Keratinocyte (primary cell): ENCODE measurements at regions not wholly inside any gene's neighbourhood (a gene's known extent, or its start where the extent isn't known, plus 50 kb on each side); places are given as distances from the start of the nearest gene placed in this dataset.

Experiments used
- DNase-seq: peaks from one replicate; pipeline ENCODE4 v3.0.0-alpha.2; 2011; ENCODE audit warnings: low read depth, missing footprints, low spot score
- FAIRE-seq: peaks from 2 replicates; lab custom pipeline; 2011; peaks lifted over from hg19 to GRCh38; lab: Jason Lieb, UNC
- H2AFZ ChIP-seq: 2 replicates; pipeline ENCODE4 v1.6.0; 2012; ENCODE audit warnings: low read length, control low read depth, inconsistent platforms; ENCODE audit not compliant: control insufficient read depth
- H3K27ac ChIP-seq: 2 replicates; pipeline ENCODE4 v1.5.1; 2011; ENCODE audit warnings: low read length; ENCODE audit not compliant: control insufficient read depth, insufficient read depth
- H3K27me3 ChIP-seq: 3 replicates; pipeline ENCODE4 v1.6.0; 2011; ENCODE audit warnings: low read length; ENCODE audit not compliant: control insufficient read depth, insufficient read depth; ENCODE audit errors: extremely low read depth
- H3K36me3 ChIP-seq, 2 experiments: 2 replicates in 1 of 2; 3 replicates in 1 of 2; pipeline ENCODE4 v1.5.1; 2011; ENCODE audit warnings: low read length in 2 of 2, mild to moderate bottlenecking in 1 of 2; ENCODE audit not compliant: control insufficient read depth in 2 of 2, insufficient read depth in 2 of 2; ENCODE audit errors: extremely low read depth in 1 of 2
- H3K4me1 ChIP-seq: 3 replicates; pipeline ENCODE4 v1.5.1; 2011; ENCODE audit warnings: low read length; ENCODE audit not compliant: control insufficient read depth, insufficient read depth; ENCODE audit errors: extremely low read depth
- H3K4me2 ChIP-seq: 3 replicates; pipeline ENCODE4 v1.6.0; 2011; ENCODE audit warnings: low read depth, low read length; ENCODE audit not compliant: control insufficient read depth, insufficient read depth; ENCODE audit errors: extremely low read depth
- H3K4me3 ChIP-seq, 3 experiments: fragments of 200-600 bp in 1 of 3; sonication (generic) in 1 of 3; 2 replicates in 2 of 3; 3 replicates in 1 of 3; pipeline ENCODE4 v1.5.1; 2011 to 2016; ENCODE audit warnings: low read length in 3 of 3, mild to moderate bottlenecking in 3 of 3, control low read depth in 2 of 3, inconsistent platforms in 1 of 3, low read depth in 1 of 3, mixed read lengths in 1 of 3, mixed run types in 1 of 3, moderate library complexity in 1 of 3; ENCODE audit not compliant: control insufficient read depth in 2 of 3, insufficient read depth in 2 of 3; ENCODE audit errors: extremely low read depth in 1 of 3
- H3K79me2 ChIP-seq: 2 replicates; pipeline ENCODE4 v1.6.0; 2012; ENCODE audit warnings: low read length; ENCODE audit not compliant: control insufficient read depth, insufficient read depth
- H3K9ac ChIP-seq: 3 replicates; pipeline ENCODE4 v1.6.0; 2011; ENCODE audit warnings: low read length; ENCODE audit not compliant: control insufficient read depth, insufficient read depth; ENCODE audit errors: extremely low read depth
- H3K9me1 ChIP-seq: 3 replicates; pipeline ENCODE4 v1.6.0; 2011; ENCODE audit warnings: low read length; ENCODE audit not compliant: control insufficient read depth, insufficient read depth; ENCODE audit errors: extremely low read depth
- H3K9me3 ChIP-seq: 2 replicates; pipeline ENCODE4 v1.5.1; 2012; ENCODE audit warnings: low read depth, low read length; ENCODE audit not compliant: control insufficient read depth
- H4K20me1 ChIP-seq: 3 replicates; pipeline ENCODE4 v1.6.0; 2011; ENCODE audit warnings: low read length; ENCODE audit not compliant: control insufficient read depth, insufficient read depth; ENCODE audit errors: extremely low read depth
- CTCF ChIP-seq, 3 experiments: IDR thresholded peaks in 1 of 3; conservative IDR thresholded peaks in 1 of 3; optimal IDR thresholded peaks in 1 of 3; 2 replicates in 2 of 3; 3 replicates in 1 of 3; pipeline versions ENCODE3 to v1.5.1; 2011; ENCODE audit warnings: low read length in 3 of 3, mild to moderate bottlenecking in 3 of 3, moderate library complexity in 2 of 3, control low read depth in 1 of 3, inconsistent platforms in 1 of 3; ENCODE audit not compliant: insufficient read depth in 2 of 3; ENCODE audit errors: extremely low read depth in 1 of 3
- EZH2 ChIP-seq: IDR thresholded peaks from one replicate; pipeline ENCODE4 v1.6.1; 2012; ENCODE audit warnings: inconsistent platforms, mild to moderate bottlenecking, low read length, moderate library complexity
- dilution Hi-C: fragments of 300-500 bp; cut with MboI; formaldehyde crosslinking; loops from one replicate; pipeline ENCODE4 v1.7.0; 2020; ENCODE audit warnings: low sequenced_read_pairs; ENCODE audit not compliant: extremely low pct_ligation_motif_present

- TF ChIP-seq EZH2 (no peak), CTCF (optimal IDR thresholded peaks at IDR 0.05 in 1 of 3, IDR thresholded peaks at IDR 0.05 in 1 of 3, conservative IDR thresholded peaks at IDR 0.05 in 1 of 3; ENCODE audit: extremely low read depth in 1 of 3, insufficient read depth in 2 of 3, low read length in 3 of 3) (no peak)
- H3K4me3 ChIP-seq, result no peak overlapping the region
- peaks cover 49% of the 10 kb centered on the region for H3K4me1 ChIP-seq
- FAIRE-seq (no peak), DNase-seq (no peak)
- H3K27me3 ChIP-seq, result no peaks in the 10 kb centered on the region
- no peak overlapping the region for H3K27ac ChIP-seq
- H3K9ac ChIP-seq, result no peak overlapping the region
- no peaks in the 10 kb centered on the region for H3K79me2 ChIP-seq
- no peaks in the 10 kb centered on the region for H3K9me1 ChIP-seq
- H2AFZ ChIP-seq, result no peak overlapping the region
- peaks cover 0 to 3% of the 10 kb centered on the region in 2 experiments for H3K36me3 ChIP-seq
- no peaks in the 10 kb centered on the region for H4K20me1 ChIP-seq
- peaks cover 5% of the 10 kb centered on the region for H3K9me3 ChIP-seq
- dilution Hi-C loops, result no loop called here
- no peak overlapping the region for H3K4me2 ChIP-seq
Measured at GRCh38 chr20:22773344-22773743, 189.0 kb upstream of the FOXA2 start.

- peaks cover 39% of the 10 kb centered on the region for H3K4me1 ChIP-seq
- H3K27me3 ChIP-seq, result no peaks in the 10 kb centered on the region
- H3K9ac ChIP-seq, result peak overlapping the region; percentile 19
- FAIRE-seq, result no peak
- H3K36me3 ChIP-seq, result peaks cover 0 to 3% of the 10 kb centered on the region in 2 experiments
- peak overlapping the region; percentile 59 for H3K4me2 ChIP-seq
- dilution Hi-C loops, result no loop called here
- no peak for DNase-seq
- TF ChIP-seq CTCF (optimal IDR thresholded peaks at IDR 0.05 in 1 of 3, IDR thresholded peaks at IDR 0.05 in 1 of 3, conservative IDR thresholded peaks at IDR 0.05 in 1 of 3; ENCODE audit: extremely low read depth in 1 of 3, insufficient read depth in 2 of 3, low read length in 3 of 3) (no peak), EZH2 (no peak)
- H2AFZ ChIP-seq, result no peak overlapping the region
- H3K9me1 ChIP-seq, result no peaks in the 10 kb centered on the region
- peak overlapping the region; percentile 76 for H3K27ac ChIP-seq
- no peaks in the 10 kb centered on the region for H3K79me2 ChIP-seq
- no peaks in the 10 kb centered on the region for H4K20me1 ChIP-seq
- peaks cover 5% of the 10 kb centered on the region for H3K9me3 ChIP-seq
- H3K4me3 ChIP-seq, result peak overlapping the region in 2 of 3 experiments; percentile 7 to 19
Measured at GRCh38 chr20:22775256-22775655, 190.9 kb upstream of the FOXA2 start.
